H1 (cell line): ENCODE measurements at regions not wholly inside any gene's neighbourhood (a gene's known extent, or its start where the extent isn't known, plus 50 kb on each side); places are given as distances from the start of the nearest gene placed in this dataset.

Experiments used
- CBX5 ChIP-seq: fragments of 300-800, 300-1000 bp; sonication (generic); IDR thresholded peaks from 2 replicates; pipeline ENCODE4 v1.7.1; 2016; ENCODE audit warnings: antibody characterized with exemption, low read length, low read depth
- CBX8 ChIP-seq: fragments of 300-800, 300-1000 bp; sonication (generic); IDR thresholded peaks from 2 replicates; pipeline ENCODE4 v1.7.1; 2016; ENCODE audit warnings: low read depth, low read length, borderline replicate concordance
- CEBPB ChIP-seq: IDR thresholded peaks from 2 replicates; pipeline ENCODE4 v1.6.1; 2012; ENCODE audit warnings: low read depth, low read length
- EGR1 ChIP-seq: IDR thresholded peaks from 2 replicates; pipeline ENCODE4 v1.6.1; 2011; ENCODE audit warnings: low read depth, low read length, borderline replicate concordance
- RXRA ChIP-seq: IDR thresholded peaks from 2 replicates; pipeline ENCODE4 v1.6.1; 2011; ENCODE audit warnings: low read depth, mild to moderate bottlenecking, low read length, moderate library complexity; ENCODE audit not compliant: insufficient read depth
- TF ChIP-seq, protein P1 (sequence below): IDR thresholded peaks from 2 replicates; pipeline ENCODE4 v1.6.1; 2011; ENCODE audit warnings: low read depth, mild to moderate bottlenecking, low read length; ENCODE audit not compliant: insufficient read depth

DNA sequence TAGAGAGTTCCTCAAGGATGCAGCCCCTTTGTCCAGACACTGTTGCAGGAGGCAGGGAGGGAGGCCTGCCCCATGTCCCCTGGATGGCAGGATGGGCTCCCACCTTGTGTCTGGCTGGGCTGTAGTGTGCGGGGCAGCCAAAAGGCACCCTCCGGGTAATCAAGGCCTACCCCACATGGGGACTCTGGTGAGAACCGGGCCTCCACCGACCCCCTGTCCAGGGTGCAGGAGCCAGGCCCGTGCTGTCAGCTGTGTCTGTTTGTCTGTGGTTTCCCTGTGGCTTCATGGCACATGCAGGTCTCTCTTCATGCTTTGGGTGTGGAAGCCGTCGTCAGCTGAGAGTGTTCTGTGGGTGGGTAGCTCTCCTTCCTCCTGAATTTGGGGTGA lies 1240.9 kb downstream of the BRD1 start (continued):
- TF ChIP-seq RXRA (no peak), CBX8 (no peak), EGR1 (no peak), CEBPB (no peak), CBX5 (no peak)
- TF ChIP-seq, protein P1, sequence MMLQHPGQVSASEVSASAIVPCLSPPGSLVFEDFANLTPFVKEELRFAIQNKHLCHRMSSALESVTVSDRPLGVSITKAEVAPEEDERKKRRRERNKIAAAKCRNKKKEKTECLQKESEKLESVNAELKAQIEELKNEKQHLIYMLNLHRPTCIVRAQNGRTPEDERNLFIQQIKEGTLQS: no peak
